C4-2B (cell line): ENCODE measurements at regions not wholly inside any gene's neighbourhood (a gene's known extent, or its start where the extent isn't known, plus 50 kb on each side); places are given as distances from the start of the nearest gene placed in this dataset.

ENCODE experiments used
- H3K27ac ChIP-seq: fragments of 450-650 bp; 2 replicates; pipeline ENCODE4 v1.5.1; 2017
- CTCF ChIP-seq: fragments of 450-650 bp; conservative IDR thresholded peaks from 2 replicates; pipeline ENCODE4 v1.5.1; 2017; ENCODE audit warnings: mild to moderate bottlenecking
- ZFX ChIP-seq: fragments of 450-650 bp; IDR thresholded peaks from 2 replicates; pipeline ENCODE4 v1.6.1; 2017

- TF ChIP-seq CTCF: no peak
- TF ChIP-seq ZFX: no peak
- H3K27ac ChIP-seq: no peak overlapping the region
Observed at GRCh38 chr9:7478646-7479045, 320.9 kb downstream of the DMAC1 start.

DNA sequence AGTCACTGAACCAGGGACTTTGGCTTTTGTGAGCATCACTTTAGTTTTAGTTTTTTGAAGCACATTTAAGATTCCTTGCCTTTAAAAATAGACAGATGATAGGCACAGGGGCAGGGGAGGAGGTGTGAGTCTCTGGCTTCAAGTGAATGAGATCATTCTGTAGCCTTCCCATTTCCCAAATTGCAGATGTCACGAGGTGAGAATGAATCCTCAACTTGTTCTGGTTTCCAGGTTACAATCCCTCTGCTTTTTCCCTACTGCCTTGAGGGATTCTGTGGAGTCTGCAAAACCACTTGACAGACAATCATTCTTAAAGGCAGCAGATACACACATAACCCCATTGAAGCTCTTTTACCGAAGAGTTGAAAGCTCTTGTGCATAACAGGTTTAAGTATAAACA, 332.4 kb downstream of the DMAC1 start:
- TF ChIP-seq ZFX (no peak), CTCF (no peak)
- H3K27ac ChIP-seq: no peak overlapping the region

GRCh38 chr9:7461791-7462190, 337.8 kb downstream of the DMAC1 start:
- TF ChIP-seq ZFX: no peak
- no peak for TF ChIP-seq CTCF
- no peak overlapping the region for H3K27ac ChIP-seq

- TF ChIP-seq CTCF (no peak), ZFX (no peak)
- no peak overlapping the region for H3K27ac ChIP-seq
Observed at GRCh38 chr9:7456793-7457530, 342.6 kb downstream of the DMAC1 start.

- no peak for TF ChIP-seq ZFX
- no peak for TF ChIP-seq CTCF
- H3K27ac ChIP-seq: no peak overlapping the region
Observed at GRCh38 chr9:7456377-7456776, 343.2 kb downstream of the DMAC1 start.

DNA sequence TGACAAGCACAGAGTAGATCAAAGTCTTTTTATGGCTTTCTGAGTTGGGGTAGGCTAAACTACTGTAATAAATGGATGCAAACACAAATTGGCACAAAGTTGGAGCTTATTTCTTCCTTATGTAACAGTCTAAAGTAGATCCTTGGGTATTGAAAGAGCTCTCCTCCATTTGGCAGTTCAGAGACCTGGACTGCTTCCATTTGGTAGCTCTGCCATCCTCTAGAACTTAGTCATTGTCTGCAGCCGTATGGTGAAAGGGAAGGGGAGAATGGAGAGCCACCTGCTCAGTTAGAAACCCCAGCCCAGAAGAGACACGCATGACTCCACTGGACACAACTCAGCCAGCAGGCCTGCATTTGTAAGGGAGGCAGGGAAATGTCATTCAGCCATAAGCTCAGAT, 345.0 kb downstream of the DMAC1 start:
- TF ChIP-seq ZFX: no peak
- no peak for TF ChIP-seq CTCF
- H3K27ac ChIP-seq: no peak overlapping the region

- TF ChIP-seq ZFX: no peak
- TF ChIP-seq CTCF: no peak
- H3K27ac ChIP-seq: no peak overlapping the region
Observed at GRCh38 chr9:7452378-7452777, 347.2 kb downstream of the DMAC1 start.
